GM18507 (cell line): ENCODE measurements at regions not wholly inside any gene's neighbourhood (a gene's known extent, or its start where the extent isn't known, plus 50 kb on each side); places are given as distances from the start of the nearest gene placed in this dataset.

Experiments
- DNase-seq: peaks from one replicate; pipeline ENCODE4 v3.0.0; 2011; ENCODE audit warnings: low read depth; ENCODE audit not compliant: insufficient read length; ENCODE audit errors: extremely low spot score
- FAIRE-seq: peaks from 2 replicates; lab custom pipeline; 2011; peaks lifted over from hg19 to GRCh38; lab: Jason Lieb, UNC

GRCh38 chr10:130740915-130741750 lies 570.4 kb downstream of the TCERG1L start:
- FAIRE-seq (no peak), DNase-seq (no peak)

GRCh38 chr10:130741901-130742855 lies 569.3 kb downstream of the TCERG1L start:
- no peak for DNase-seq
- no peak for FAIRE-seq

- DNase-seq: no peak
- FAIRE-seq: no peak
These were observed 568.4 kb downstream of the TCERG1L start for GRCh38 chr10:130742941-130743675.

GRCh38 chr10:130743751-130744271 lies 567.7 kb downstream of the TCERG1L start:
- FAIRE-seq: no peak
- DNase-seq: no peak

- no peak for DNase-seq
- FAIRE-seq: no peak
These were observed 566.9 kb downstream of the TCERG1L start for GRCh38 chr10:130744631-130745030.

GRCh38 chr10:130745251-130745650 lies 566.3 kb downstream of the TCERG1L start:
- no peak for DNase-seq
- no peak for FAIRE-seq

GRCh38 chr10:130745821-130746220 lies 565.7 kb downstream of the TCERG1L start:
- FAIRE-seq: no peak
- no peak for DNase-seq

- FAIRE-seq: no peak
- DNase-seq: no peak
These were observed 565.2 kb downstream of the TCERG1L start for GRCh38 chr10:130746311-130746710.

- DNase-seq (no peak), FAIRE-seq (no peak)
These were observed 564.2 kb downstream of the TCERG1L start for GRCh38 chr10:130747356-130747755.

GRCh38 chr10:130747946-130748345 lies 563.6 kb downstream of the TCERG1L start:
- DNase-seq: no peak
- no peak for FAIRE-seq

GRCh38 chr10:130748409-130749057 lies 563.0 kb downstream of the TCERG1L start:
- no peak for FAIRE-seq
- DNase-seq: no peak

GRCh38 chr10:130749911-130750310 lies 561.6 kb downstream of the TCERG1L start:
- no peak for FAIRE-seq
- DNase-seq: no peak

- FAIRE-seq (no peak), DNase-seq (no peak)
These were observed 561.1 kb downstream of the TCERG1L start for GRCh38 chr10:130750441-130750840.

- no peak for FAIRE-seq
These were observed 560.2 kb downstream of the TCERG1L start for GRCh38 chr10:130751106-130751840.

GRCh38 chr10:130751851-130752250 lies 559.7 kb downstream of the TCERG1L start:
- FAIRE-seq (no peak), DNase-seq (no peak)

More at GRCh38 chr10:130751106-130751840, 560.2 kb downstream of the TCERG1L start:
- DNase-seq: no peak

GRCh38 chr10:130756651-130757050 lies 554.9 kb downstream of the TCERG1L start:
- FAIRE-seq: no peak

GRCh38 chr10:130757271-130757670 lies 554.2 kb downstream of the TCERG1L start:
- DNase-seq (no peak), FAIRE-seq (no peak)

More at GRCh38 chr10:130756651-130757050, 554.9 kb downstream of the TCERG1L start:
- DNase-seq: no peak

- FAIRE-seq: no peak
- DNase-seq: no peak
These were observed 553.6 kb downstream of the TCERG1L start for GRCh38 chr10:130757821-130758489.
